HFFc6 (cell line): ENCODE measurements at regions not wholly inside any gene's neighbourhood (a gene's known extent, or its start where the extent isn't known, plus 50 kb on each side); places are given as distances from the start of the nearest gene placed in this dataset.

Experiments used
- DNase-seq: peaks from one replicate; pipeline ENCODE4 v3.0.0-alpha.2; 2018
- H3K27ac Mint-ChIP-seq: 2 replicates; pipeline ENCODE4 v1.8.0; 2020; ENCODE audit warnings: mild to moderate bottlenecking, mixed read lengths
- H3K27me3 Mint-ChIP-seq: 2 replicates; pipeline ENCODE4 v1.8.0; 2021; ENCODE audit warnings: mild to moderate bottlenecking, moderate library complexity, mixed read lengths; ENCODE audit not compliant: insufficient read depth
- H3K36me3 Mint-ChIP-seq: 2 replicates; pipeline ENCODE4 v1.8.0; 2021; ENCODE audit warnings: low read depth, mixed read lengths
- H3K4me1 Mint-ChIP-seq: 2 replicates; pipeline ENCODE4 v1.8.0; 2020; ENCODE audit warnings: low read depth, mixed read lengths
- H3K4me3 Mint-ChIP-seq: 2 replicates; pipeline ENCODE4 v1.8.0; 2020; ENCODE audit warnings: mild to moderate bottlenecking, moderate library complexity, mixed read lengths
- H3K9me3 Mint-ChIP-seq: 2 replicates; pipeline ENCODE4 v1.8.0; 2020; ENCODE audit warnings: mild to moderate bottlenecking, mixed read lengths
- CTCF ChIP-seq: fragments of 200-600 bp; sonication (generic); IDR thresholded peaks from 2 replicates; pipeline ENCODE4 v1.5.0; 2021; ENCODE audit warnings: antibody characterized with exemption, mild to moderate bottlenecking

GRCh38 chr6:23417133-23417532, 708.9 kb upstream of the NRSN1 start:
- Mint-ChIP-seq H3K36me3 (no peaks in the 10 kb centered on the region), H3K27ac (no peak overlapping the region), H3K27me3 (no peaks in the 10 kb centered on the region; the same call in 1 of the 2 replicates), H3K4me1 (no peaks in the 10 kb centered on the region), H3K9me3 (peaks cover 51% of the 10 kb centered on the region), H3K4me3 (no peak overlapping the region)
- no peak for DNase-seq
- TF ChIP-seq CTCF, result no peak

- Mint-ChIP-seq H3K27me3 (no peaks in the 10 kb centered on the region; the same call in 1 of the 2 replicates), H3K9me3 (peaks cover 59% of the 10 kb centered on the region), H3K36me3 (no peaks in the 10 kb centered on the region), H3K27ac (no peak overlapping the region), H3K4me1 (no peaks in the 10 kb centered on the region), H3K4me3 (no peak overlapping the region)
- no peak for DNase-seq
- TF ChIP-seq CTCF, result no peak
These were observed 707.9 kb upstream of the NRSN1 start for GRCh38 chr6:23418095-23418494.

- DNase-seq, result no peak
- Mint-ChIP-seq H3K4me3 (no peak overlapping the region), H3K4me1 (no peaks in the 10 kb centered on the region), H3K27me3 (no peaks in the 10 kb centered on the region; the same call in 1 of the 2 replicates), H3K27ac (no peak overlapping the region), H3K9me3 (peaks cover 63% of the 10 kb centered on the region), H3K36me3 (no peaks in the 10 kb centered on the region)
- TF ChIP-seq CTCF, result no peak
These were observed 707.0 kb upstream of the NRSN1 start for GRCh38 chr6:23419046-23419445.

GRCh38 chr6:23420659-23421350, 705.2 kb upstream of the NRSN1 start:
- no peaks in the 10 kb centered on the region; the same call in 1 of the 2 replicates for H3K27me3 Mint-ChIP-seq
- peaks cover 65% of the 10 kb centered on the region for H3K9me3 Mint-ChIP-seq
- H3K27ac Mint-ChIP-seq, result no peak overlapping the region
- no peak for TF ChIP-seq CTCF
- DNase-seq, result no peak
- no peaks in the 10 kb centered on the region for H3K4me1 Mint-ChIP-seq
- no peak overlapping the region for H3K4me3 Mint-ChIP-seq
- H3K36me3 Mint-ChIP-seq, result no peaks in the 10 kb centered on the region

- H3K36me3 Mint-ChIP-seq, result no peaks in the 10 kb centered on the region; the same call in 1 of the 2 replicates
- TF ChIP-seq CTCF, result no peak
- H3K4me3 Mint-ChIP-seq, result no peak overlapping the region
- peaks cover 75% of the 10 kb centered on the region for H3K9me3 Mint-ChIP-seq
- no peaks in the 10 kb centered on the region; the same call in 1 of the 2 replicates for H3K27me3 Mint-ChIP-seq
- no peaks in the 10 kb centered on the region for H3K4me1 Mint-ChIP-seq
- DNase-seq, result no peak
- no peak overlapping the region for H3K27ac Mint-ChIP-seq
These were observed 701.4 kb upstream of the NRSN1 start for GRCh38 chr6:23424584-23424983.
